Esophagus muscularis mucosa (tissue), 4 donors: ENCODE measurements at regions not wholly inside any gene's neighbourhood (a gene's known extent, or its start where the extent isn't known, plus 50 kb on each side); places are given as distances from the start of the nearest gene placed in this dataset.

Experiments
- CTCF ChIP-seq, 3 experiments: fragments of 200-600 bp in 2 of 3; fragments of 450-650 bp in 1 of 3; sonication (generic) in 2 of 3; IDR thresholded peaks; one replicate each; pipeline ENCODE4 v1.5.1; 2017 to 2019; ENCODE audit warnings: antibody characterized with exemption in 3 of 3, mild to moderate bottlenecking in 2 of 3, moderate library complexity in 1 of 3
- EP300 ChIP-seq: sonication (generic); formaldehyde crosslinking; IDR thresholded peaks from one replicate; pipeline ENCODE4 v1.6.1; 2017; ENCODE audit warnings: antibody characterized with exemption
- POLR2A ChIP-seq: fragments of 450-650 bp; IDR thresholded peaks from one replicate; pipeline ENCODE4 v1.6.1; 2017; ENCODE audit warnings: antibody characterized with exemption, moderate library complexity, mild to moderate bottlenecking, low read depth
- POLR2AphosphoS5 ChIP-seq, 2 donors: sonication (generic); formaldehyde crosslinking; IDR thresholded peaks; one replicate each; pipeline ENCODE4 v1.6.1; 2017; ENCODE audit warnings: antibody characterized with exemption in 2 of 2

GRCh38 chr21:16422702-16423101 is 692.9 kb downstream of the USP25 start:
- TF ChIP-seq CTCF (IDR thresholded peaks at IDR 0.05) = no peak
- TF ChIP-seq POLR2AphosphoS5 (IDR thresholded peaks at IDR 0.05) = no peak
- no peak for TF ChIP-seq POLR2A
- no peak for TF ChIP-seq EP300
